SK-N-SH treated with all-trans-retinoic acid at 6 μM for 48 hours (cell line): ENCODE measurements at regions not wholly inside any gene's neighbourhood (a gene's known extent, or its start where the extent isn't known, plus 50 kb on each side); places are given as distances from the start of the nearest gene placed in this dataset.

Experiments used
- ATAC-seq: fragments of 200-7000 bp; cut with Tn5 transposase; 3 replicates; pipeline ENCODE4 v1.9.1; 2020; ENCODE audit warnings: mild to moderate bottlenecking, moderate library complexity
- ARNTL ChIP-seq: fragments of 450-650 bp; formaldehyde crosslinking; IDR thresholded peaks from 2 replicates; pipeline ENCODE4 v1.5.0; 2020; ENCODE audit warnings: low read depth, mild to moderate bottlenecking, moderate library complexity, borderline replicate concordance
- BACH2 ChIP-seq: fragments of 250-450 bp; sonication (Bioruptor Pico); IDR thresholded peaks from 2 replicates; pipeline ENCODE4 v1.9.0; 2021; ENCODE audit warnings: mild to moderate bottlenecking, borderline replicate concordance
- CREB5 ChIP-seq: fragments of 250-450 bp; sonication (Bioruptor Pico); IDR thresholded peaks from 2 replicates; pipeline ENCODE4 v1.5.1; 2020; ENCODE audit warnings: low read depth, mild to moderate bottlenecking, moderate library complexity
- CSDC2 ChIP-seq: fragments of 250-450 bp; sonication (Bioruptor Pico); IDR thresholded peaks from 2 replicates; pipeline ENCODE4 v1.5.0; 2020; ENCODE audit warnings: mild to moderate bottlenecking, moderate library complexity
- CSRNP3 ChIP-seq: fragments of 250-450 bp; sonication (Bioruptor Pico); IDR thresholded peaks from 2 replicates; pipeline ENCODE4 v1.5.1; 2021; ENCODE audit warnings: mild to moderate bottlenecking, moderate library complexity
- ESRRG ChIP-seq: fragments of 250-450 bp; sonication (Bioruptor Pico); IDR thresholded peaks from 2 replicates; pipeline ENCODE4 v1.6.1; 2021; ENCODE audit warnings: mild to moderate bottlenecking
- GLIS3 ChIP-seq: fragments of 250-450 bp; sonication (Bioruptor Pico); IDR thresholded peaks from 2 replicates; pipeline ENCODE4 v1.5.0; 2020; ENCODE audit warnings: mild to moderate bottlenecking, moderate library complexity
- OSR1 ChIP-seq: fragments of 250-450 bp; sonication (Bioruptor Pico); IDR thresholded peaks from 2 replicates; pipeline ENCODE4 v1.8.0; 2022; ENCODE audit warnings: moderate library complexity, mild to moderate bottlenecking, inconsistent platforms
- PATZ1 ChIP-seq: fragments of 250-450 bp; sonication (Bioruptor Pico); IDR thresholded peaks from 2 replicates; pipeline ENCODE4 v1.8.0; 2020; ENCODE audit warnings: mild to moderate bottlenecking, moderate library complexity, borderline replicate concordance
- POU6F1 ChIP-seq: fragments of 250-450 bp; sonication (Bioruptor Pico); IDR thresholded peaks from 2 replicates; pipeline ENCODE4 v1.8.0; 2021; ENCODE audit warnings: low read depth, mild to moderate bottlenecking, moderate library complexity, borderline replicate concordance
- PPARA ChIP-seq: fragments of 250-450 bp; sonication (Bioruptor Pico); IDR thresholded peaks from 2 replicates; pipeline ENCODE4 v1.5.0; 2020; ENCODE audit warnings: mild to moderate bottlenecking, borderline replicate concordance
- RARB ChIP-seq: fragments of 250-450 bp; sonication (Bioruptor Pico); IDR thresholded peaks from 2 replicates; pipeline ENCODE4 v1.8.0; 2021; ENCODE audit warnings: mild to moderate bottlenecking, moderate library complexity
- SNAI2 ChIP-seq: fragments of 250-450 bp; sonication (Bioruptor Pico); IDR thresholded peaks from 2 replicates; pipeline ENCODE4 v1.5.0; 2020; ENCODE audit warnings: mild to moderate bottlenecking, moderate library complexity
- TCF4 ChIP-seq: fragments of 250-450 bp; sonication (Bioruptor Pico); IDR thresholded peaks from 2 replicates; pipeline ENCODE4 v1.8.0; 2021; ENCODE audit warnings: mild to moderate bottlenecking, moderate library complexity, borderline replicate concordance
- TOX ChIP-seq: fragments of 250-450 bp; sonication (Bioruptor Pico); IDR thresholded peaks from 2 replicates; pipeline ENCODE4 v1.8.0; 2021; ENCODE audit warnings: mild to moderate bottlenecking, moderate library complexity, borderline replicate concordance
- TSHZ2 ChIP-seq: fragments of 250-450 bp; sonication (Bioruptor Pico); IDR thresholded peaks from 2 replicates; pipeline ENCODE4 v1.5.0; 2020; ENCODE audit warnings: mild to moderate bottlenecking, moderate library complexity
- ZC3H10 ChIP-seq: fragments of 250-450 bp; sonication (Bioruptor Pico); IDR thresholded peaks from 2 replicates; pipeline ENCODE4 v1.5.1; 2021; ENCODE audit warnings: mild to moderate bottlenecking, moderate library complexity
- ZFP3 ChIP-seq: fragments of 250-450 bp; sonication (Bioruptor Pico); IDR thresholded peaks from 2 replicates; pipeline ENCODE4 v1.5.0; 2020; ENCODE audit warnings: mild to moderate bottlenecking, moderate library complexity
- ZFP30 ChIP-seq: fragments of 450-650 bp; formaldehyde crosslinking; IDR thresholded peaks from 2 replicates; pipeline ENCODE4 v1.5.0; 2022; ENCODE audit warnings: mild to moderate bottlenecking, moderate library complexity
- ZNF565 ChIP-seq: fragments of 450-650 bp; formaldehyde crosslinking; conservative IDR thresholded peaks from 2 replicates; pipeline ENCODE4 v1.5.0; 2020; ENCODE audit warnings: low read depth, mild to moderate bottlenecking, moderate library complexity
- ZNF8 ChIP-seq: fragments of 450-650 bp; formaldehyde crosslinking; IDR thresholded peaks from 2 replicates; pipeline ENCODE4 v1.5.0; 2020; ENCODE audit warnings: mild to moderate bottlenecking, moderate library complexity

- TF ChIP-seq ZNF565 (CRISPR knock-in tag) (no peak), TOX (CRISPR knock-in tag) (no peak), GLIS3 (CRISPR knock-in tag) (no peak), ZNF8 (CRISPR knock-in tag) (no peak), ZC3H10 (no peak), TCF4 (CRISPR knock-in tag) (no peak), POU6F1 (CRISPR knock-in tag) (no peak), ARNTL (CRISPR knock-in tag) (no peak), OSR1 (CRISPR knock-in tag) (no peak), ESRRG (no peak)
- ATAC-seq: no peak
Observed at GRCh38 chr2:118198268-118198667, 110.0 kb downstream of the INSIG2 start.

- TF ChIP-seq SNAI2 (CRISPR knock-in tag) (no peak), ZNF8 (CRISPR knock-in tag) (no peak), ESRRG (no peak), ZNF565 (CRISPR knock-in tag) (no peak), CSRNP3 (CRISPR knock-in tag) (no peak), TCF4 (CRISPR knock-in tag) (no peak), ARNTL (CRISPR knock-in tag) (no peak), TOX (CRISPR knock-in tag) (no peak), TSHZ2 (no peak), PPARA (CRISPR knock-in tag) (no peak), CREB5 (no peak), ZFP3 (no peak), RARB (CRISPR knock-in tag) (no peak), BACH2 (no peak), GLIS3 (CRISPR knock-in tag) (no peak), PATZ1 (no peak), OSR1 (CRISPR knock-in tag) (no peak), POU6F1 (CRISPR knock-in tag) (no peak), CSDC2 (no peak), ZFP30 (no peak)
- TF ChIP-seq, all 23 proteins: peak for 0
- peak; percentile 72 for ATAC-seq
Observed at GRCh38 chr2:118197011-118197675, 108.9 kb downstream of the INSIG2 start.
